ENCODE measurements at regions not wholly inside any gene's neighbourhood (a gene's known extent, or its start where the extent isn't known, plus 50 kb on each side); places are given as distances from the start of the nearest gene placed in this dataset.

DNA sequence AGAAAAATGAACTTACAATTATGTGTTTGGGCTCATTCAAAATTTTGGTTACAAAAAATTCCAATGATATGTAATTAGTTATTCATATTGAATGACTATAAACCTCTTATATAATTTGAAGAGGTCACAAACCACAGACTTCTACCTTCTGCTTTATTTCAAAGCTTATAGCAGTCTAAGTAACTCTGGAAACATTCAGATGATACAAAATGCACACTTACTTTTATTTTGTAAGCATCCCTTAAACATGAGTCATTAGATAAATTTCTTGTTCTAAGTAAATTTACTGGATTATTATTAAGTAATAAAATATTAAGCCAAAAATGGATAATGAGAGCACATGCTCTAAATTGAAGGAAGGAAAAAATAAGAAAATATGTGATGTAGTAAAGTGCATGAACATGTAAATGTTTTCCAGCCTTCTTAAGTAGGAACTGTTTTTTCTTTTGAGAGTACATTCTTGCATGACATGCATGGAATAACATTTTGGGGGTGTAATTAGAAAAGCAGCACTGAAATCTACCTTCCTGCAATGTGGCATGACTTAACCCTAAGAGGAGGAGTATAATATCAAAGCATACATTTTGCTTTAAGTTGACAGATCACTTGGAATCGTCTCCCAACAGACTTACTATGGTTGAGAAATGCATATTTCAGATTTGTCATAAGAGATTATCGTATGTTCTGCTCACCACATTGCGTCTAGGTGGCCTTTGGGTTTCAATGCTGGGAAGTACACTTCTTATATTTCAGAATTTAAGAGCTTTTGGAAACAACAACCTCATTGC, 372.7 kb upstream of the HSF2 start:
- H3K4me3 ChIP-seq: no peak overlapping the region
- no peak overlapping the region for H3K4me2 ChIP-seq
- CTCF ChIA-PET: no interaction called here
- POLR2A ChIA-PET: no interaction called here
- no peaks in the 10 kb centered on the region for H3K4me1 ChIP-seq
- WGBS (ENCODE audit: missing lambda C conversion rate): 61% methylated on average over 3 of the region's 3 CpGs
- TF ChIP-seq ZNF302 (CRISPR knock-in tag; IDR thresholded peaks at IDR 0.05): no peak
- no peak for TF ChIP-seq ATOH8 (CRISPR knock-in tag; IDR thresholded peaks at IDR 0.05; ENCODE audit: low read depth)
- no peak for TF ChIP-seq TP53 (CRISPR knock-in tag; IDR thresholded peaks at IDR 0.05)
- TF ChIP-seq NFE2L2 (conservative IDR thresholded peaks at IDR 0.05; ENCODE audit: low read length): no peak
- no peak for TF ChIP-seq KDM5A (IDR thresholded peaks at IDR 0.05)
- no peak for TF ChIP-seq HES2 (IDR thresholded peaks at IDR 0.05)
- TF ChIP-seq MAZ (IDR thresholded peaks at IDR 0.05; ENCODE audit: borderline replicate concordance, low read depth, low read length): no peak
- TF ChIP-seq HEYL (CRISPR knock-in tag; IDR thresholded peaks at IDR 0.05): no peak
- no peak for TF ChIP-seq EHF (CRISPR knock-in tag; IDR thresholded peaks at IDR 0.05)
- H3K27ac ChIP-seq: no peak overlapping the region
- ATAC-seq (no peak), FAIRE-seq (no peak), DNase-seq (ENCODE audit: low read depth in 1 of 2, low spot score in 1 of 2) (no peak)
- no peaks in the 10 kb centered on the region for H3K9me3 ChIP-seq

DNA sequence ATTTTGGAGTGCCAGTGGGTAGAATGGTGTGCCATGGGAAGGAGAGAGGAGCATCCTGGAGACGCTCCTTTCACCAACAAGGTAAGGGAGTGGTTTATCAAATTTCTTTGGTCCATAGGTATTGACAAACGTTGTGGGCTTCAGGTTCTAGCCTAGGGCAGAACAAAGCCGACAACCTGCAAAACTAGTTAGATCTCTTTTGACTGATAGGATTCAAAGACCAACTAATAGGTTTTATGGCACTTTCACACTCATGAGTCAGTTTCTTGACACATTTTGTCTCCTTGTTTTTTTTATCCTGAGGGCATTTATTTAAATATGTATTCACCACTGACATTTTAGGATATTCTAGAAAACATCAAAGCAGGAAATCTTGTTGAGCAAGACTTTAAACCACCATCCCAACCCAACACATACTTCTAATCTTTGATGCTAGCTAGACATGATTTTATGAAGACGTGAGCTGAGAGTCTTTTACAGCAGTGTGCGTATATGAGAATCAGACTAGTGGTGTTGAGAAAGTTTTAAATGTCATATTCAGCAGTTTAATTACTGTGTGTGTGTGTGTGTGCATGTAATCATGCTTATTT, 370.4 kb upstream of the HSF2 start:
- ATAC-seq (no peak), DNase-seq (ENCODE audit: low read depth in 1 of 2, low spot score in 1 of 2) (no peak), FAIRE-seq (no peak)
- H3K4me2 ChIP-seq: no peak overlapping the region
- H3K4me1 ChIP-seq: 0 out of 3 replicates have a peak, but pooled peaks cover 3% of the 10 kb centered on the region
- TF ChIP-seq CBX8 (IDR thresholded peaks at IDR 0.05) (no peak), REST (IDR thresholded peaks at IDR 0.05) (no peak), RCOR1 (IDR thresholded peaks at IDR 0.05; ENCODE audit: low read depth, low read length) (no peak), PHF8 (IDR thresholded peaks at IDR 0.05; ENCODE audit: borderline replicate concordance, low read depth) (no peak), ZNF302 (CRISPR knock-in tag; IDR thresholded peaks at IDR 0.05) (no peak), MAX (IDR thresholded peaks at IDR 0.05) (no peak), EHMT2 (IDR thresholded peaks at IDR 0.05; ENCODE audit: low read depth) (no peak), CEBPB (IDR thresholded peaks at IDR 0.05) (no peak), BCL3 (IDR thresholded peaks at IDR 0.05) (no peak), NFE2L2 (conservative IDR thresholded peaks at IDR 0.05; ENCODE audit: low read length) (no peak), MAFK (IDR thresholded peaks at IDR 0.05; ENCODE audit: partially characterized antibody) (no peak), TFCP2L1 (CRISPR knock-in tag; IDR thresholded peaks at IDR 0.05) (no peak)
- H3K4me3 ChIP-seq: no peak overlapping the region
- no peak overlapping the region for H3K27ac ChIP-seq
- WGBS (ENCODE audit: missing lambda C conversion rate): 57% methylated on average over 5 of the region's 5 CpGs
- ChIA-PET POLR2A (no interaction called here), CTCF (no interaction called here)
- H3K9me3 ChIP-seq: no peaks in the 10 kb centered on the region

All from A549 (cell line).